ENCODE measurements at regions not wholly inside any gene's neighbourhood (a gene's known extent, or its start where the extent isn't known, plus 50 kb on each side); places are given as distances from the start of the nearest gene placed in this dataset.

DNA sequence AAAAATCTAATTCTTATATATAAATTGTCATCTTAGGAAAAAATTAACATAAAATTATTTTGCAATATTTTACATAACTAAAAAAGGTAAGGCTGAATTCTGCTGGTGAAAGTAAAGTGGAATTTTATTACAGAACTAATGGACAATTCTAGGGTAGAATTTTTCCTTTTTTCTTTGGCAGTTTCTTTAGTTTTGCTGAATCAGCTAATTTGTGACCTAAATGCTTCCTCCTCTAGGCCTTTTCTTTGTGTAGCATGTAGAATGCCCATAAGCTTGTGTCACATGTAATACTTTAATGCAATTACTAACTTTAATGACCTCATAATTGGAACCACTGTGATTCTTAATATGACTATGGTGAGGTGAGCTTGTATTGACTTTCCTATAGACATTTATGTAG lies 1378.4 kb upstream of the ADGRL4 start:
- no peaks in the 10 kb centered on the region for H3K27me3 Mint-ChIP-seq (ENCODE audit: low read depth)

DNA sequence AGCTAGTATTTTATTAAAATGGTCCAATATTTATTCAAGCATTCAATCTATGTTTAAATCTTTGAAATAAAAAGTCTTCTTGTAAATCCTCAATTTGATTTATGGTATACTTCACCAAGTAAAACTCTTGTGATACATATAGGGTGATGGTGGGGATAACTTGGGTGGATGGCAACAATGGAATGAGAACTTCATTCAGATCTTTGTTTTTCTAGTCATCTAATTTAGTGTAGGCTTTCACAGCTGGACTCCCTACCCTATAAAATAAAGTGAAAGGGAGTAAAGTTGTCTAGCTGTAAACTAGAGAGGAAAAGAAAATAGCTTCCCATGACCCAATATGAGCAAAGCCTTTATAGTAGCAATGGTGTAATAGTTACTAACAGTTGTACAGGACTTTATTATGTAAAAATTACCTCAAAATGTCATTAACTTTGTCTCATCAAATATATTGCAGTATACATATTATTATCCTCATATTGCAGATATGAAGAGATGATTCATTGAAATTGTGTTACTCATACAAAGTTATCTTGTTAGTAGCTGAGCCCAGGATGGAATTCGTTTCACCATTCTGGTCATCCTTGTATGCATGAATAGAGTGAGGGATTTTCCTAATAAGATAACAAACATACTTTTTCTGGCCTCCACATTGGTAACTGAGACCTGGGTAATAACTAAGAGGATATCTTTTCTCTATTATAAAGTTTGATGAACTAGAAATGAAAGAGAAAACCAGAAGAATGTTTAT lies 1377.7 kb upstream of the ADGRL4 start:
- CTCF ChIA-PET, result no interaction called here
- intact Hi-C loops (cut with micrococcal nuclease), result no loop called here
- H3K36me3 Mint-ChIP-seq (ENCODE audit: low read depth), result no peaks in the 10 kb centered on the region
- H3K4me1 Mint-ChIP-seq (ENCODE audit: low read depth), result no peaks in the 10 kb centered on the region
- peaks cover 6% of the 10 kb centered on the region for H3K9me3 Mint-ChIP-seq
- no peak for DNase-seq
- no peaks in the 10 kb centered on the region for H3K27me3 Mint-ChIP-seq (ENCODE audit: low read depth)
- no peak overlapping the region for H3K4me3 Mint-ChIP-seq
- no peak overlapping the region for H3K27ac Mint-ChIP-seq

More for the DNA sequence above, 1378.4 kb upstream of the ADGRL4 start:
- H3K4me3 Mint-ChIP-seq, result no peak overlapping the region
- CTCF ChIA-PET, result no interaction called here
- DNase-seq, result no peak
- H3K36me3 Mint-ChIP-seq (ENCODE audit: low read depth), result no peaks in the 10 kb centered on the region
- no peak overlapping the region for H3K27ac Mint-ChIP-seq
- peaks cover 11% of the 10 kb centered on the region for H3K9me3 Mint-ChIP-seq
- H3K4me1 Mint-ChIP-seq (ENCODE audit: low read depth), result no peaks in the 10 kb centered on the region
- intact Hi-C loops (cut with micrococcal nuclease), result no loop called here

DNA sequence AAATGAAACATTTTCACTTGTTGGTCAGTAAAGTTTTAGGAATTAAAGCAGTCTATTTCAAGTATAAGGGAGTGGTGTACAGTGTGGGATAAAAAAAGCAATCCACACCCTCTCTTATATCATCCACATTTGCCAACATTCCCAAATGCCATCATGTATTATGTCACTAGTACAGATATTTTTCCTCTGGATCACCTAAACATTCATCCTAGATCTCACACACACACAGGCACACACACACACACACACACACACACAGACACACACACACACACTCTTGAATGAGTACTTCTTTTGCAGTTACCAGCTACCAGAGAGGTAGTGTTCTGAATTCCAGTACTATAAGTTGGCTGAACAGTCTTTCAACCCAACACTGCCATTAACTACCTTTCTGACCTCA lies 1369.1 kb upstream of the ADGRL4 start:
- Mint-ChIP-seq H3K27me3 (ENCODE audit: low read depth) (no peaks in the 10 kb centered on the region), H3K27ac (no peak overlapping the region), H3K4me3 (no peak overlapping the region), H3K36me3 (ENCODE audit: low read depth) (no peaks in the 10 kb centered on the region), H3K4me1 (ENCODE audit: low read depth) (no peaks in the 10 kb centered on the region), H3K9me3 (peaks cover 2% of the 10 kb centered on the region)
- no peak for DNase-seq
- intact Hi-C loops (cut with micrococcal nuclease), result no loop called here
- CTCF ChIA-PET, result no interaction called here

- Mint-ChIP-seq H3K9me3 (peaks cover 2% of the 10 kb centered on the region), H3K36me3 (ENCODE audit: low read depth) (no peaks in the 10 kb centered on the region), H3K4me1 (ENCODE audit: low read depth) (no peaks in the 10 kb centered on the region), H3K27ac (no peak overlapping the region), H3K4me3 (no peak overlapping the region), H3K27me3 (ENCODE audit: low read depth) (no peaks in the 10 kb centered on the region)
- DNase-seq, result no peak
- CTCF ChIA-PET, result no interaction called here
- intact Hi-C loops (cut with micrococcal nuclease), result no loop called here
Measured at GRCh38 chr1:80375109-80375508, 1368.6 kb upstream of the ADGRL4 start.

GRCh38 chr1:80369780-80370179 lies 1363.2 kb upstream of the ADGRL4 start:
- intact Hi-C loops (cut with micrococcal nuclease), result no loop called here
- Mint-ChIP-seq H3K27me3 (ENCODE audit: low read depth) (no peaks in the 10 kb centered on the region), H3K27ac (no peak overlapping the region), H3K36me3 (ENCODE audit: low read depth) (no peaks in the 10 kb centered on the region), H3K9me3 (peaks cover 8% of the 10 kb centered on the region), H3K4me1 (ENCODE audit: low read depth) (no peaks in the 10 kb centered on the region), H3K4me3 (no peak overlapping the region)
- CTCF ChIA-PET, result no interaction called here
- DNase-seq, result no peak

DNA sequence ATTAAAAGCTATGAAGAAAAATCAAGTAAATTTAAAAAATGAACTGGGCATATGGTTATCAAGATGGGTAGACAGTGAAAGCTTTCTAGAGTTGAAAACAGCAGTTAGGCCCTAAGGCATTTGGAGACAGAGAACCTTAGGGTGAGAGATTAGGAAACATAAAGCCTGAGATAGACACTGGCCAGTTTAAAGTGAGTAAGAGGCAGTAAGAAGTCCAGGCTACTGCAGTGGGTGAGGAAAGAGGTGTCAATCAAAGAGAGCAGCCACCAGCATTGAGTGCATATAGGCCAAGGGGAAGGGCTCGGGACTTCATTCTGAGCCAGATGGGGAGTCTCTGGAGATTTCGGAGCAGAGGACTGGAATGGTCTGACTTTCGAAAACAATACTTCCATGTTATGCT lies 1360.5 kb upstream of the ADGRL4 start:
- CTCF ChIA-PET, result no interaction called here
- Mint-ChIP-seq H3K27me3 (ENCODE audit: low read depth) (no peaks in the 10 kb centered on the region), H3K36me3 (ENCODE audit: low read depth) (no peaks in the 10 kb centered on the region), H3K4me1 (ENCODE audit: low read depth) (no peaks in the 10 kb centered on the region), H3K27ac (no peak overlapping the region), H3K9me3 (peaks cover 7% of the 10 kb centered on the region), H3K4me3 (no peak overlapping the region)
- DNase-seq, result no peak
- intact Hi-C loops (cut with micrococcal nuclease), result no loop called here

GRCh38 chr1:80365359-80366021 lies 1359.0 kb upstream of the ADGRL4 start:
- CTCF ChIA-PET, result no interaction called here
- Mint-ChIP-seq H3K9me3 (peaks cover 7% of the 10 kb centered on the region), H3K4me1 (ENCODE audit: low read depth) (no peaks in the 10 kb centered on the region), H3K4me3 (no peak overlapping the region), H3K27me3 (ENCODE audit: low read depth) (no peaks in the 10 kb centered on the region), H3K36me3 (ENCODE audit: low read depth) (no peaks in the 10 kb centered on the region), H3K27ac (no peak overlapping the region)
- no peak for DNase-seq
- intact Hi-C loops (cut with micrococcal nuclease), result no loop called here

GRCh38 chr1:80363689-80364475 lies 1357.4 kb upstream of the ADGRL4 start:
- Mint-ChIP-seq H3K4me1 (ENCODE audit: low read depth) (no peaks in the 10 kb centered on the region), H3K27ac (no peak overlapping the region), H3K27me3 (ENCODE audit: low read depth) (no peaks in the 10 kb centered on the region), H3K4me3 (no peak overlapping the region), H3K9me3 (peaks cover 11% of the 10 kb centered on the region), H3K36me3 (ENCODE audit: low read depth) (no peaks in the 10 kb centered on the region)
- DNase-seq, result no peak
- intact Hi-C loops (cut with micrococcal nuclease), result no loop called here
- CTCF ChIA-PET, result no interaction called here

DNA sequence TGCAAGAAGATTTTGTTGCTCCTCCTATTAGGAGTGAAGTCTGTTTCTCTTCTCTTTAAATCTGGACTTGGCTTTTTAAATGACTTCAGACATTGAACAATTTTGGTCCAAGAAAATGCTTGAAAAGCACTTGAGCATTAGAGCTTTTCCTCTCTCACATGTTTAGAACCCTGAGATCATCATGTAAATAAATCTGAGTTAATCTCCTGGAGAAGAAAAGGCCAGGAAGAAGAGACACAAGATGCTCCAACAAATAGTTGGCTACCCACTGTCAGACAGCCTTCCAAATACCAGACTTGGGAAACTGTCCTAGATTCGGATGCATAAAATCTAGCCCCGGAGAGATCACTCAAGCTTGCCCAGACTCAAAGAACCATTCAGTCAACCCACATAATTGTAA lies 1353.1 kb upstream of the ADGRL4 start:
- H3K9me3 Mint-ChIP-seq, result peaks cover 7% of the 10 kb centered on the region
- intact Hi-C loops (cut with micrococcal nuclease), result no loop called here
- CTCF ChIA-PET, result no interaction called here

GRCh38 chr1:80349218-80349617 lies 1342.7 kb upstream of the ADGRL4 start:
- CTCF ChIA-PET, result no interaction called here
- Mint-ChIP-seq H3K36me3 (ENCODE audit: low read depth) (no peaks in the 10 kb centered on the region), H3K9me3 (peaks cover 10% of the 10 kb centered on the region), H3K27ac (no peak overlapping the region), H3K4me1 (ENCODE audit: low read depth) (no peaks in the 10 kb centered on the region), H3K4me3 (no peak overlapping the region), H3K27me3 (ENCODE audit: low read depth) (no peaks in the 10 kb centered on the region)
- intact Hi-C loops (cut with micrococcal nuclease), result no loop called here
- no peak for DNase-seq

More for the DNA sequence above, 1353.1 kb upstream of the ADGRL4 start:
- DNase-seq, result no peak
- Mint-ChIP-seq H3K27me3 (ENCODE audit: low read depth) (no peaks in the 10 kb centered on the region), H3K4me3 (no peak overlapping the region), H3K36me3 (ENCODE audit: low read depth) (no peaks in the 10 kb centered on the region), H3K4me1 (ENCODE audit: low read depth) (no peaks in the 10 kb centered on the region), H3K27ac (no peak overlapping the region)

- no peak for DNase-seq
- Mint-ChIP-seq H3K36me3 (ENCODE audit: low read depth) (no peaks in the 10 kb centered on the region), H3K27me3 (ENCODE audit: low read depth) (no peaks in the 10 kb centered on the region), H3K9me3 (peaks cover 22% of the 10 kb centered on the region), H3K4me1 (ENCODE audit: low read depth) (no peaks in the 10 kb centered on the region), H3K4me3 (no peak overlapping the region), H3K27ac (no peak overlapping the region)
- CTCF ChIA-PET, result no interaction called here
- intact Hi-C loops (cut with micrococcal nuclease), result no loop called here
Measured at GRCh38 chr1:80341021-80341420, 1334.5 kb upstream of the ADGRL4 start.

GRCh38 chr1:80318108-80318507 lies 1311.6 kb upstream of the ADGRL4 start:
- H3K27me3 Mint-ChIP-seq (ENCODE audit: low read depth), result no peaks in the 10 kb centered on the region
- CTCF ChIA-PET, result no interaction called here
- H3K27ac Mint-ChIP-seq, result no peak overlapping the region
- no peaks in the 10 kb centered on the region for H3K36me3 Mint-ChIP-seq (ENCODE audit: low read depth)
- H3K4me3 Mint-ChIP-seq, result no peak overlapping the region
- DNase-seq, result no peak
- peaks cover 3% of the 10 kb centered on the region for H3K9me3 Mint-ChIP-seq
- intact Hi-C loops (cut with micrococcal nuclease), result no loop called here
- no peaks in the 10 kb centered on the region for H3K4me1 Mint-ChIP-seq (ENCODE audit: low read depth)
